Fibroblast of skin of scalp (primary cell): ENCODE measurements at regions not wholly inside any gene's neighbourhood (a gene's known extent, or its start where the extent isn't known, plus 50 kb on each side); places are given as distances from the start of the nearest gene placed in this dataset.

Experiments used
- DNase-seq: peaks from one replicate; pipeline ENCODE4 v3.0.0-alpha.2; 2013

- DNase-seq, result no peak
These were observed 164.6 kb upstream of the RALGAPA2 start for GRCh38 chr20:20877079-20877478.

- DNase-seq, result no peak
These were observed 163.3 kb upstream of the RALGAPA2 start for GRCh38 chr20:20875716-20876115.

GRCh38 chr20:20872428-20872827, 160.0 kb upstream of the RALGAPA2 start:
- no peak for DNase-seq

- DNase-seq, result no peak
These were observed 156.8 kb upstream of the RALGAPA2 start for GRCh38 chr20:20869161-20869775.

- DNase-seq, result peak; percentile 1
These were observed 152.1 kb upstream of the RALGAPA2 start for GRCh38 chr20:20864351-20865096.

- DNase-seq, result peak; percentile 85
These were observed 147.8 kb upstream of the RALGAPA2 start for GRCh38 chr20:20860078-20860806.

GRCh38 chr20:20859510-20859909, 147.1 kb upstream of the RALGAPA2 start:
- DNase-seq, result no peak

- no peak for DNase-seq
These were observed 144.5 kb upstream of the RALGAPA2 start for GRCh38 chr20:20856956-20857355.

GRCh38 chr20:20856306-20856705, 143.9 kb upstream of the RALGAPA2 start:
- DNase-seq, result no peak

GRCh38 chr20:20851385-20851784, 138.9 kb upstream of the RALGAPA2 start:
- no peak for DNase-seq

- no peak for DNase-seq
These were observed 138.0 kb upstream of the RALGAPA2 start for GRCh38 chr20:20850407-20850806.

- DNase-seq, result no peak
These were observed 136.7 kb upstream of the RALGAPA2 start for GRCh38 chr20:20849161-20849560.

GRCh38 chr20:20847814-20848213, 135.4 kb upstream of the RALGAPA2 start:
- DNase-seq, result no peak

GRCh38 chr20:20843982-20844381, 131.5 kb upstream of the RALGAPA2 start:
- DNase-seq, result no peak

GRCh38 chr20:20839771-20840170, 127.3 kb upstream of the RALGAPA2 start:
- no peak for DNase-seq

GRCh38 chr20:20837574-20838021, 125.2 kb upstream of the RALGAPA2 start:
- peak; percentile 51 for DNase-seq

GRCh38 chr20:20836836-20837235, 124.4 kb upstream of the RALGAPA2 start:
- no peak for DNase-seq

GRCh38 chr20:20835897-20836296, 123.5 kb upstream of the RALGAPA2 start:
- no peak for DNase-seq

- no peak for DNase-seq
These were observed 121.6 kb upstream of the RALGAPA2 start for GRCh38 chr20:20834008-20834407.

- no peak for DNase-seq
These were observed 120.3 kb upstream of the RALGAPA2 start for GRCh38 chr20:20832715-20833114.

- DNase-seq, result no peak
These were observed 119.3 kb upstream of the RALGAPA2 start for GRCh38 chr20:20831794-20832193.

- DNase-seq, result no peak
These were observed 117.2 kb upstream of the RALGAPA2 start for GRCh38 chr20:20829681-20830080.

- DNase-seq, result no peak
These were observed 115.7 kb upstream of the RALGAPA2 start for GRCh38 chr20:20827992-20828597.
